ENCODE measurements at regions not wholly inside any gene's neighbourhood (a gene's known extent, or its start where the extent isn't known, plus 50 kb on each side); places are given as distances from the start of the nearest gene placed in this dataset.

DNA sequence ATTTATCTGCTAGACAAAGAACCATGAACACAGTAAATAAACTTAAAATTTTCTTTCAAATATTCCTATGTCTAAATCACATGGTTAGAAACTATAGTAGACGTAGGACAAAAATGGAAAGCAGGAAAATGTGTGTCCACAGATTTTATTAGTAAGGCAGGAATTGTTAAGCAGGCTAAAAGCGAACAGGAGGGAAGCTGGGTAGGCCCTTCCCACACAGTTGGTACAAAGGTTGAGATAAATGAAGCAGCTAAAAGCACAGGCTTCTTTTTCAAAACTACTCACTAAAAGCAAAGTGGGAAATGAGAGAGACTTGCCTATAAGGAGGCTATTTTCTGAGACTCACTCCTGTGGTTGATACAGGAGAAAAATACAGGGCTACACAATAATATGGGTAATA, 108.1 kb upstream of the PABPC4L start:
- no peak for DNase-seq

DNA sequence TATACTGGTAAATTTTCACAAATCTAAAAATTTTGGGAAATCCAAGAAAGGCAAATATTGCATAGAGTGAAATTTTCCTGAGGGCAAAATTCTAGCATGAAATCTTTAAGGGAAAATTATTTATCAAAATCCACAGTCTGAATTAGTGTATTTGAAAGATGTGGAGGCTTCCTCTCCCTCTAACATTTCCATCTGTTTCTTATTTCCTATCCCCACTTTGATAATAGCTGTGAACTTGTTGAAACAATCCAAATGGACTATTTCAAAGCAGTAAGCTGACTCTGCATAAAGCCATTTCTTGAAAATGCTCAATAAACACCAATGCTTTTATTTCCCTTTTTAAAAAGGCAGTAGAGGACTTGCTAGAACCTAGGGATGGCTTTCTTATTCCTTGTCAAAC, 107.3 kb upstream of the PABPC4L start:
- no peak for DNase-seq

DNA sequence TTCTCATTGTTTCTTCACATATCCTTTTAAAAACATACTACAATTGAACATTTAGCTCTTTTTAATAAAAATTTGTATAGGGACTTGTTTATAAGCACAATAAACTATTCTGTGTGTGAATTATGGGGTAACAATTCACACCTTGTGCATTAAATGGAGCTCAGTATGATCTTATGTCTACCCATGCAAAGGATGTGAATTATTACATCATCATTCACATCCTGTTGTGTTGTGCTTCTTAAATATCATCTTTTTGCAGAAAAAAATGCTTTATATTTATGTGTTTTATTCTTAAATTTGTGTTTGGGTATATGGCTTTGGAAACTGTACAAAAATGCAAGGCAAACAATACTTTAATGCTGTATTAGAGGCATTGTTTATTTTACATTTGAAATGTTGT, 96.7 kb upstream of the PABPC4L start:
- DNase-seq, result no peak

DNA sequence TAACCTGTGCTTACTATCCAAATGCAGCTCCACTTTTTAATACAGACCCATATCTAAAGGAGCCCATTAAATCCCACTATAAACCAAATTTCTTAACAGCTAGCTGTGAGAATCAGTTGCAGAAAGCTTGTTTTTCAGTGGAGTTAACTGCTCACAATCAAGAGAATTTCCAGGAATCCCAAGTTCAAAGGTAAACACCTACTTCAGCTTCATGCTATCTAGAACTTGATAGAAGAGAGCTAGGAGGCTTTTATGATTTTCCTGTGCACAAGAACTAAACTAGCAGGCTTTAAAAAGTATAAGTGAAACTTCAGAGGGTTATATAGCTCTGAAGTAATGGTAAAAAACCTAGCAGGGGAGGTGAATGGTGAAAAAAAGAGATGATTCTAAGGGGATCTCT, 96.2 kb upstream of the PABPC4L start:
- DNase-seq, result no peak

DNA sequence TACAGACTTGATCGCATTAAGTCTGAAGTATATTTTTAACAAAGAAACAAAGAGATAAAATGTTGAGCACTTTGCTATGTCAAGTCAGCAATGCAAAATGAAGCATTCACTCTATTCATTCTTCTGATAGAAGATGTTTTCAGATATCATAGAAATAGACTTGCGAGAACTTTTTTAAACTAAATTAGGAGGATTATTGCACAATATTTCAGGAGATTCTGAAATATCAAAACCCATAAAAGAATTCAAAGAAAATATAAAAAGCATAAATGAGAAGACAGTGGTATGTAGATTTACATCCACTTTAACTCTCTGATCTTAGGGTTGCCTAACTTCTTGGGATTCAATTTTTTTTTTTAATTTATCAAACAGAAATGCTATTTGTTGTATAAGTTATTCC, 81.1 kb upstream of the PABPC4L start:
- no peak for DNase-seq

DNA sequence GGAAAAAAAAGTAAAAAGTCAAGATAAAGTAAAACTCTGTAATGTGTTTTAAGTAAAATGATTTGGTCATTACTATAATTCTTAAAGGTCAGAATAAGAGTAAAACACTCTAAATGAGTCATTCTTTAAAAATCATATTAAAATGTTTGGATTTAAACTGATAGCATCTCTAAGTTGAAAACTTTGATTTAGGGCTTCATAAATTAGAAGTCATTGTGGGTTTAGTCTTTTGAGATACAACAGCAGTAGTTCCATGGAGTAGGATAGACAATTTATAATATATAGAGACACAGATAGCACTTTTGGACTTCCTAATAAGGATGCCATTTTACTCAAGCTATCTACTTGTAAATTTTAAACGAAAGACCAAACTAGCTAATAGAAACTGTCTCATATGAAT, 77.1 kb upstream of the PABPC4L start:
- DNase-seq, result no peak

DNA sequence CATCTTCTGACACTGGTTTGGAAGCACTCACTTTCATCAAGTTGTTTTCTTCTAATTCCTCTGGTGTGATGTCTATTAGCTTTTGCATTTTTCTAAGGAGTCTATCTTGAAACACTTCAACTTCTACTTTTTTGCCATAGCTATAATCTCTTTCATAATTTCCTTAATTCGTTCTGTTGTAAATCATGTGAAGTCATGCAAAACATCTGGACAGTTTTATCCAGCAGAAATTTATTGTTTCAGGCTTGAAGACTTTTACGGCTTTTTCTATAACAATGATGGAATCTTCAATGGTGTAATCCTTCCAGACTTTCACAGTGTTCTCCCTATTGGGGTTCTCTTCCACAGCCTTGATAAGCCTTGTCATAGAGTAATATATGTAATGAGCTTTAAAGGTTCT, 74.9 kb upstream of the PABPC4L start:
- no peak for DNase-seq

DNA sequence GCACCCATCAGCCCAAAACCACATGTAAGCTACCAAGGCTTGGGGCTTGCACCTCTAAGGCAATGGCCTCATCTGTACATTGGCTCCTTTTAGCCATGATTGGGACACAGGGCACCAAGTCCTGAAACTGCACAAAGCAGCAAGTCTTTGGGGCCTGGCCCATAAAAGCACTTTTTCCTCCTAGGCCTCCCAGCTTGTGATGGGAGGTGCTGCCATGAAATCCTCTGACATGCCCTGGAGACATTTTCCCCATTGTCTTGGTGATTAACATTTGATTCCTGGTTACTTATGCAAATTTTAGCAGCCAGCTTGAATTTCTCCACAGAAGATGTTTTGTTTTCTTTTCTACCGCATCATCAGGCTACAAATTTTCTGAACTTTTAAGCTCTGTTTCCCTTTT, 58.5 kb upstream of the PABPC4L start:
- no peak for DNase-seq
